K562 (cell line): ENCODE measurements at regions not wholly inside any gene's neighbourhood (a gene's known extent, or its start where the extent isn't known, plus 50 kb on each side); places are given as distances from the start of the nearest gene placed in this dataset.
"Not testable (repeated sequence)": the region's sequence is repeated elsewhere in the genome, so short reads cannot be mapped to it uniquely, and the experiment has no call there.

Experiments used
- BCLAF1 ChIP-seq, 2 experiments: fragments of 450-650 bp in 1 of 2; IDR thresholded peaks; 2 replicates each; pipeline ENCODE4 v1.6.1; 2011 to 2017; ENCODE audit warnings: low read depth in 2 of 2, antibody characterized with exemption in 1 of 2, borderline replicate concordance in 1 of 2, low read length in 1 of 2, mild to moderate bottlenecking in 1 of 2, mixed read lengths in 1 of 2; ENCODE audit not compliant: control insufficient read depth in 1 of 2
- CTCF ChIP-seq, 3 experiments: IDR thresholded peaks in 2 of 3; conservative IDR thresholded peaks in 1 of 3; 2 replicates each; pipeline ENCODE4 v1.5.1; 2011 to 2012; ENCODE audit warnings: low read length in 3 of 3, mild to moderate bottlenecking in 3 of 3, control low read depth in 2 of 3, improper control_type of control experiment in 1 of 3, inconsistent platforms in 1 of 3, low read depth in 1 of 3, mixed read lengths in 1 of 3, moderate library complexity in 1 of 3; ENCODE audit not compliant: insufficient read depth in 2 of 3
- FOXK1 ChIP-seq: sonication (generic); formaldehyde crosslinking; IDR thresholded peaks from 2 replicates; pipeline ENCODE4 v1.8.0; 2022; ENCODE audit warnings: missing genetic modification reagents, mild to moderate bottlenecking, borderline replicate concordance
- MAFF ChIP-seq: IDR thresholded peaks from 2 replicates; pipeline ENCODE4 v1.6.1; 2012; ENCODE audit warnings: low read length, improper control_type of control experiment
- MAFK ChIP-seq: IDR thresholded peaks from 2 replicates; pipeline ENCODE4 v1.6.1; 2011; ENCODE audit warnings: low read length, improper control_type of control experiment
- MYC ChIP-seq, 2 experiments: fragments of 250-450 bp in 1 of 2; sonication (Bioruptor Pico) in 1 of 2; IDR thresholded peaks; 2 replicates each; pipeline versions ENCODE4 v1.5.1 to v1.6.1; 2012 to 2021; ENCODE audit warnings: low read depth in 2 of 2, borderline replicate concordance in 1 of 2, improper control_type of control experiment in 1 of 2, low read length in 1 of 2, mild to moderate bottlenecking in 1 of 2, moderate library complexity in 1 of 2
- POLR3G ChIP-seq: IDR thresholded peaks from 2 replicates; pipeline ENCODE4 v1.6.1; 2011; ENCODE audit not compliant: insufficient read length, insufficient replicate concordance; ENCODE audit errors: extremely low read depth
- TOE1 ChIP-seq, 2 experiments: fragments of 450-650 bp in 1 of 2; sonication (generic) in 1 of 2; formaldehyde crosslinking in 1 of 2; IDR thresholded peaks; 2 replicates each; pipeline versions ENCODE4 v1.7.1 to v1.8.0; 2016 to 2022; ENCODE audit warnings: borderline replicate concordance in 2 of 2, mild to moderate bottlenecking in 2 of 2, antibody characterized with exemption in 1 of 2, inconsistent platforms in 1 of 2, low read depth in 1 of 2, missing genetic modification reagents in 1 of 2, moderate library complexity in 1 of 2
- TRIM28 ChIP-seq: fragments of 450-650 bp; IDR thresholded peaks from 2 replicates; pipeline ENCODE4 v1.6.1; 2017
- YY1 ChIP-seq, 3 experiments: IDR thresholded peaks; 2 replicates each; pipeline ENCODE4 v1.6.1; 2011; ENCODE audit warnings: low read length in 2 of 3, mild to moderate bottlenecking in 2 of 3, moderate library complexity in 2 of 3, borderline replicate concordance in 1 of 3, control low read depth in 1 of 3, low read depth in 1 of 3; ENCODE audit not compliant: insufficient read depth in 3 of 3, insufficient replicate concordance in 2 of 3, control insufficient read depth in 1 of 3, insufficient read length in 1 of 3; ENCODE audit errors: extremely low read depth in 1 of 3
- ZNF318 ChIP-seq, 2 experiments: fragments of 450-650 bp; IDR thresholded peaks; 2 replicates each; pipeline ENCODE4 v1.6.1; 2016; ENCODE audit warnings: mild to moderate bottlenecking in 2 of 2, borderline replicate concordance in 1 of 2, low read depth in 1 of 2, moderate library complexity in 1 of 2
- ZNF644 ChIP-seq: fragments of 200-800 bp; sonication (Bioruptor generic); IDR thresholded peaks from 2 replicates; pipeline ENCODE4 v1.6.1; 2016; ENCODE audit warnings: low read depth, missing genetic modification characterization, missing compliant biosample characterization

GRCh38 chr11:67806183-67806582, 131.8 kb upstream of the ALDH3B2 start:
- not testable (repeated sequence) for TF ChIP-seq FOXK1; CTCF (IDR thresholded peaks at IDR 0.05 in 2 of 3, conservative IDR thresholded peaks at IDR 0.05 in 1 of 3; ENCODE audit: insufficient read depth in 2 of 3, low read depth in 1 of 3, low read length in 3 of 3); TRIM28; ZNF644 (tag); YY1 (IDR thresholded peaks at IDR 0.05; ENCODE audit: borderline replicate concordance in 1 of 3, control insufficient read depth in 1 of 3, extremely low read depth in 1 of 3, insufficient read depth in 3 of 3, insufficient read length in 1 of 3, insufficient replicate concordance in 2 of 3, low read depth in 1 of 3, low read length in 2 of 3); MAFK; POLR3G; TOE1 (IDR thresholded peaks at IDR 0.05; ENCODE audit: borderline replicate concordance); TOE1 (CRISPR knock-in tag; IDR thresholded peaks at IDR 0.05; ENCODE audit: borderline replicate concordance, low read depth); ZNF318 (IDR thresholded peaks at IDR 0.05; ENCODE audit: borderline replicate concordance in 1 of 2, low read depth in 1 of 2); MYC (IDR thresholded peaks at IDR 0.05; ENCODE audit: low read depth, low read length); MYC (CRISPR knock-in tag; IDR thresholded peaks at IDR 0.05; ENCODE audit: borderline replicate concordance, low read depth); BCLAF1 (IDR thresholded peaks at IDR 0.05; ENCODE audit: borderline replicate concordance in 1 of 2, control insufficient read depth in 1 of 2, low read depth in 2 of 2, low read length in 1 of 2); MAFF
